Smooth muscle cell of the brain vasculature (primary cell): ENCODE measurements at regions not wholly inside any gene's neighbourhood (a gene's known extent, or its start where the extent isn't known, plus 50 kb on each side); places are given as distances from the start of the nearest gene placed in this dataset.
A peak's percentile ranks its signal among the peaks of the same experiment; 100 is the strongest.

Experiments
- DNase-seq: peaks from one replicate; pipeline ENCODE4 v3.0.0-alpha.2; 2012; ENCODE audit warnings: low read depth, low spot score

DNA sequence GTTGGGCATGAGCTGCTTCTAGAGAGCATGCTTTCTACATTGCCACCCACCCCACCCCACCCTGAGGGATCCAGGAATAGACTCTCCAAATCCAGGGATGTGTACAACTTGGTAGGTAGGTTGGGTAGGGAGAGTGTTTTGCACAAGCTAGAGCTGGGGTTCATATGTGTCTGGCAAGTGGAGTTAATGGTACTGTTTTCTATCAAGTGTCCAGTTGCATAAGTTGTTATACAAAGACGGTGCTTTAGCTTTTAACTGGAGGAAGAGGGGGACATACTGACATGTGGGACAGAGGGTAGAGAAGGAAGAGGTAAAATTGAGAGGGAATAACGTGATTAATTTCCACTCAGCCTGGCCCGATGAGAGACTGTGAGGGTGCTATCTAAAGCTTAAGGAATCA is 51.0 kb upstream of the TNC start:
- no peak for DNase-seq

DNA sequence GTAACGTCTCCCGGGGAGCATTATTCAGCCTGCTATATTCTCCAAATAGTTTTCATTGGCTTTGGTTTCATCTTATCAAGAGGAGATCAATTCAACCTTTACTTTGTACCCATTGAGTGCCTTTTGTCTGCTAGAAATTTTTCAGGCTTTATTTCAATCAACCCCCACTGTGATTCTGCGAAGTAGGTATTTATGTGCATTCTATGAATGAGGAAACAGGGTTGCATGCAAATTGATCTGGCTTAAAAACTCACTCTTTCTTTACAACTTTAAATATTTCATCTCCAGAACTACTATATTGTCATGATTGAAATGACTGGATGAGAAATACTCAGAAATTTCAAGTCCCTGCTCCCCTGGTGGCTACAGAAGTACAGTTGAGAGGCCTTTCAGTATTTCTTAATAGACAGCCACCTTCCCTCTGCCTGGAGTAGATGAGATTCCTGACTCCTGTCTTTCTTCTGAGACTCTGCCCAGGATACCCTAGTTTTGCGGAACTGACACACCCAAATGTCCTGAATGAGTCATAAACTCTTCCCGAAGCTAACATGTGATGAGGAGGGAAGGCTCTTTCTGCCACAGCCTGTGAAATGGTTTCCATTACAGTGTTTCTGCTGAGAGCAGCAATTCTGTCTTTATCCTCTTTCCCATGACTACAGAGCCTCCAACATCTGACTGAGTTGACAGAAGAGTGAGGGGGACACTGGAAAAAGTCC is 52.6 kb upstream of the TNC start:
- no peak for DNase-seq

DNA sequence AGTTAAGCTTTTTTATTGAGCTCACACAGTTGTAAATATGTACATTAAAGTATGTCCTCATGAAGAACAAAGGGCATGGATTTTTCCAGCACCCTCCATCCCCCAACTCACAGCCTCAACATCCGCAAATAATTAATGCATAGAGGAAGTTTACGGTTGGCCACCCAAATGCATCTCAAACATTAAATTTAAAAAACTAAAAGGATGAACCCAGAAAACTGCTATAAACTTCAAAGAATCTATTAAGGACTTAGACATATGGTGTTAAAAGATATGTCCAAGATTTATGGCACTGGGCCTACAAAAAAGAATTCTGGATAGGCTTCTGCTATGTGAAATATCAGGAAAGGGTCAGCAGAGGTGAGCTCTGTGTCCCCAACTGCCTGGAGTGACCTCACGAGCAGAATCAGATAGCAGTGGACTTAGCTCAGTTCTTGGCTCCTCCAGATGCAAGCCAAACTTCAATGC is 54.0 kb upstream of the TNC start:
- no peak for DNase-seq

DNA sequence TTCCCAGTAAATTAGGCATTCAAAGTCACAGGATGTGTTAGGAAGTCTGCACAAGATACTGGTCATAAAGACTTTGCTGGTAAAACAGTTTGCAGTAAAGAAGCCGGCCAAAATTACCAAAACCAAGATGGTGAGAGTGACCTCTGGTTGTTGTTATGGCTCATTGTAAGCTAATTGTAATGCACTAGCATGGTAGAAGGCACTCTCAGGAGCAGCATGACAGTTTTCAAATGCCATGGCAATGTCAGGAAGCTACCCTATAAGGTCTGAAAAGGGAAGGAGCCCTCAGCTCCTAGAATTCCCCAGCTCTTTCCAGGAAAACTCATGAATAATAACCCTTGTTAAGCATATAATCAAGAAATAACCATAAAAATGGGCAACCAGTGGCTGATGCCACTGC is 64.3 kb upstream of the TNC start:
- DNase-seq, result no peak

DNA sequence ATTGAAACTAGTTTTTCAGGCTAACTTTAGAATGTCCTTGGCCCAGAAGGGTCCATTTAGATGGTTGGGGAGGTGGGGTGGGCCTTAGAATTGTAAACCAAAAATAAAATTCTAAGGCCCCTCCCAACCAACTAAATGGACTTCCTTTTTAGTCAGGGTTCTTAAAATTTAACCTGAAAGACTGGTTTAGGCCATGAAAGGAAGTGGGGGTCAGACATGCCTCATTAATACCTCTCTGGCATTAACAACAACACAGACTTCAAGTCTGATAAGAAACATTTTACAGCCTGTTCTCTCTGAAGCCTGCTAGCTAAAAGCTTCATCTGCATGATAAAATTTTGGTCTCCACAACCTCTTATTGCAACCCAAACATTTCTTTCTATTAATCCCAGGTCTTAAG is 65.5 kb upstream of the TNC start:
- DNase-seq, result no peak

DNA sequence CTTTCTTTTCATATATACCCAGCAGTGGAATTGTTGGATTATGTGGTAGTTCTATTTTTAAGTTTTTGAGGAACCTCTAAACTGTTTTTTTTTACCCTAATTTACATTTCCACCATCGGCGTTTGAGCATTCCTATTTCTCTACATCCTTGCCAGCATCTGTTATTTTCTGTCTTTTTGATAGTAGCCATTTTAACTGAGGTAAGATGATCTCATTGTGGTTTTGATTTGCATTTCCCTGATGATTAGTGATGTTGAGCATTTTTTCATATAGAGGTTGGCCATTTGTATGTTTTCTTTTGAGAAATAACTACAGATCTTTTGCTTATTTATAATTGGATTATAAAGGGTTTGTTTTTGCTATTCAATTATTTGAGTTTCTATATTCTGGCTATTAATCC is 71.7 kb upstream of the TNC start:
- no peak for DNase-seq

DNA sequence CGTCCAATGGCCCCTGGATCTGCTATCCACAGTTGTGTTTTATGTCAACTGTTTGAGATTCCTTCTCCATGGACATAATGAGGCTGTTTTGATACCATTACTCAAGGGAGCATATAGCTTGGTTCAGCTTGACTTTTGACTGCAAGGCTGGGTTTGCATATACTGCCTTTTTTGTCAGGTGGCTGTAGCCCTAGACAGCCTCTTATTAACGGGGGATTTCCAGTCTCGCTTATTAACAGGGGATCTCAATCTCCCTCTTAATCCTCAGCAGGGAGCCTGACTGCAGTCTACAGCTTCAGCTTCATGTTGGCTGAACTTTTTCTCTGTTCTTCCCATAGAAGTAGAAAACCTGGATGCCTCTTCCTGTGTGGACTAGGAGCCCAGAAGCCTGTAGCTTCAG is 73.7 kb upstream of the TNC start:
- no peak for DNase-seq

DNA sequence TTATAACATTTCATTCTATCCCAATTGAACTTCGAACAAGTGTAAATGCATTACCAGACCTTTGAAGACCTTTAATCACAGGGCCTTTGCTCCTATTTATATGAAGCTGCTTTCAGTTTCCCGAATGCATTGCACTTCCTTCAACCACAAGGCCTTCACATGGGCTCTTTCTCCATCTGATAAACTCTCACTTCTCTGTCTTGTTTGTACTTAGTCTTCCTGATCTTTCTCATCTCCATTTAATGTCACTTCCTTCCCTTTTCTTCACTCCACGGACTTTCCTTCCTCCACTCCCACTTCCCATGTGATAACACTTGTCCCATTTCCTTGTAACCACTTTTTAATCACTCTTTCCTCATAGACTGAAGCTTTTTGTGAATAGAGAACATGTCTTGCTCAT is 74.3 kb upstream of the TNC start:
- DNase-seq, result no peak

DNA sequence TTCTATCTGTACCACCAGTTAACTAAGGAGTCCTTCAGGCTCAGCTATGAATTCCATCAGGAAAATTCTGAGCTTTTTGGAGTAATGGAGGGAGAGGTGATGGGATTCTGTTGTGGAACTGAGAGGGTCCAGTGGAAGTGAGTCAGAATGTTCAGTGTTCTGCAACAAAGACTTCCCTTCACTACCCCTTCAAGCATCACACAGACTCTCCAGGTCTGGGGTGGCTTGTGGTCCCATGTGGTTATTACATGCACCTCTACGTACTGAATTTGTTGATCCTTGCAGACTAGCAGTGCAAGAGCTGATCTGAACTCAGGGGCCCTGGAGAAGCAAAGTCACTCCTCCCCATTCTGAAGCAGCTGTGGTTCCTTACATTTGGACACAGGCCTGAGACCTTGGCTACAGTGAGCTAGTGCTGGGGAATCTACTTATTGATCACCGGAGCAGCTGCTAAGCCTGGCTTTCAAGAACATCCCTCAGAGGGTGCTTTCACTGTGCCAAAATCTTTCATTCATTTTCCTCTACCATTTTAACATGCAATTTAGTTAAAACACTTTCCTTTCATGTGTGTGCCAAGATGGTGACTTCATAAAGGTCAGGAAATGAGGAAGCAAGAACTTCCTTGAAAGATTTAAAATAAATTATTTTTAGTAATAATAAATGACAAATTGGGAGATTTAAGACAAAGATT is 75.0 kb upstream of the TNC start:
- DNase-seq, result no peak

DNA sequence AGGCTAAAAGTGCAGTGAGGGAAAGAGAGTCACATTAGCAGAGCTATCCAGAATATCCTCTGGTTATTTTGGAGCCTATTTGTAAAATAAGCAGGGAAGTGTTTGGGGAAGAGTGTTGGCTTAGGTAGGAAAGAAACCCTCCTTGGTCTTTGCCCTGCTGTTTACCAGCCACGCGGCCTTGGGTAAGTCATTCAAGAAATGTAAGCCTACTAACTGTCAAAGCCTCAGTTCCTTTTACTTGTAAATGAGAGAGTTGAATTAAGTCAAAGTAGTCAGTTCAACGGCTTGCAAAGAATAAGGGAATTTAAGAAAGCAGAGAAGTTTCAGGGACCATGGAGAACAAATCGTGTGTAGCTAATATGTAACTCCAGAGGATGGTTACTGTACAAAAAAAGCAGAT is 75.8 kb upstream of the TNC start:
- DNase-seq, result no peak

DNA sequence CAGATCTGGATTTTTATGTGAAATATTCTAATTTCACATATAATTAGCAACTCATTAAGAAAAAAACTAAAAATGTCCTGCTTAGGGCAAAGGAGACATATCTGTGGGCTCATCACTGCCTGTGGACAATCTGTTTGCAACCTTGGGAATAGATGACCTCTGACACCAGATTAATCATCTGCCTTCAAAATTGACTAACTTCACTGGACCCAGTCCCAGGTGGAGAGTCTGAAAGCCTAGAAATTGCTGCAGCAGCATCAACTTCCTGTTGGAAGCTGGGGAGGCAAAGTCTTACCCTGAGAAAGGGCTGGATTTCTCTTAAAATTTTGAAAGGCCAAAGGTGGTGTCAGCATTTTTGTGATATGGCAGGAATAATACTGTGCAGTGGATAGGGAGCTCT is 76.3 kb upstream of the TNC start:
- DNase-seq, result no peak

DNA sequence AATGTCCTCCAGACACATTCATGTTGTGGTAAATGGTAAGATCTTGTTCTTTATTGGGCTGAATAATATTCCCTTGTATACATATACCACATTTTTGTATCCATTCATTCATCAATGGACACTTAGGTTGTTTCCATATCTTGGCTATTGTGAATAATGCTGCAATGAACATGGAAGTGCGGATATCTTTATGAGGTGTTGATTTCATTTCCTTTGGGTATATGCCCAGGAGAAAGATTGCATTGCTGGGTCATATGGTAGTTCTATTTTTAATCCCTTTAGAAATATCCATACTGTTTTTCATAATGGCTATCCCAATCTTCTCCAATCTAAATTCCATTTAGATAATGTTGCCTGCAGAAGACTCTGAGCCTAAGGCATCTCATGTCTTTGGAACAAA is 78.0 kb upstream of the TNC start:
- no peak for DNase-seq

DNA sequence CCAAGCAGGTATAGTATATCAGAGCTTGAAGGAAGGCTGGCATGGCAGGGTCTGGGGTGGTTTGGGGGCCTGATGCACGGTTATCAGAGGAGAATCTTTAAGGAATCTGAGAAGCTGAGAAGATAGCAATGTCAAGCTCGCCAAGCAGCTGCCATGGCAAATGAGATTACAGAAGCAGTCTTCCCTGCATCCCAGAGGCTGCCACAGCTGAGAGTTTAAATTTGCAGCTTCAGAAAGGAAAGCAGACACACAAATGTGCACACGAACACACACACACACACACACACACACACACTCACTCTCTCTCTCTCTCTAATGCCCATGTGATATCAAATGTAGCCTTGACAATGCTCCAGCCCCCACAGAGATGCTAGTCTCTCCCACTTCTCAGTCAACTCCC is 79.0 kb upstream of the TNC start:
- DNase-seq, result no peak

DNA sequence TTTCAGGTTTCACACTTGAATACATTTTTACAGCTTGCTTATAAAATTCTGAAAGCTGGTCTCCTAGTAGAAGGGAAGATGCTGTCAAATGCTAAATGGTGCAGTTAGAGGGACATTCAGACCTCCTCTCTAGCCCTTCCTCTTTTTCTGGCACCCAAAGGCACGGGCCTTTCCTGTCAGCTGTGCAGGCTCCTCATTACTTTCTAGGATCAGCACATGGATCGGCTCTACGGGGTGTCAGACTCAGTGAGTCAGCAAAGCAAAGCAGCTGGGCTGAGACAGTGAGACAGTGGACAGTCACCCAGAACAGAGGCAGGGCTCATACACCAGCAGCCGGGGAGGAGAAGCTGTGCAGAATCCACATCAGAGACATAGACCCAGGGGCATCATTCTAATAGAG is 80.0 kb upstream of the TNC start:
- DNase-seq, result no peak

DNA sequence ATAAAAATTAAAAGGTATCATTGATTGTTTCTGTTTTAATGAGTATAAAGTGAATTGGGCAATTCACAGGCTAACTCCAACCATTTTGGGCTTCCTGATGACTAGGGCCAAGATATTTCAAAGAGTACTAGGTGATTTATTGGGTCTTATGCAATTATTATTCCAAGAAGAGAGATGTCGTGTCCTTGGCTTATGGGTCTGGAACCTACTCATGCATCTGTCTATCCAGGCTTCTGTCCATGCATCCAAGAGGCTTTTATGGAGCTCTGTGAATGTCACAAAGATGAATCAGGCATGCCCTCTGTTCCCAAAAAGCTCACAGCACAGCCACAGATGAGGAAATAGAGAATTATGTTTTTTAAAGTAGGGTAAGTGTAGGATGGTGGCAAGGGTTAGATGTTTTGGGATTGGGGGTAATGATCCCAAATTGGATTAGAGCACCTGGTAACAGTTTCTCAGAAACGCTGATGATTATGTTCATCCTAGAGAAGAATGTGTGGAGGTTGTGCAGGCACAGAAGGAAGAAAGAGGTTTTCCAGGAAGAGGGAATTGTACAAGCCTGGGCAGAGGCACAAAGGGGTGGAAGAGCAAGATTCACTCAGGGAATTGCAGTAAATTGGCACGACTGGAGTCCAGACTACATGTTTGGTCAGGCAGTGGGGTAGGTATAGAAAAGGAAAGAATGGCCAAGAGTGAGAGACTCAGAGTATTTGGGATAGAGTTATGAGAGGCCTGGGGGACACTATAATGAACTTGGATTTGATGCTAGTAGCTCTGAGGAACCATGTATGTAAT is 83.0 kb upstream of the TNC start:
- no peak for DNase-seq

DNA sequence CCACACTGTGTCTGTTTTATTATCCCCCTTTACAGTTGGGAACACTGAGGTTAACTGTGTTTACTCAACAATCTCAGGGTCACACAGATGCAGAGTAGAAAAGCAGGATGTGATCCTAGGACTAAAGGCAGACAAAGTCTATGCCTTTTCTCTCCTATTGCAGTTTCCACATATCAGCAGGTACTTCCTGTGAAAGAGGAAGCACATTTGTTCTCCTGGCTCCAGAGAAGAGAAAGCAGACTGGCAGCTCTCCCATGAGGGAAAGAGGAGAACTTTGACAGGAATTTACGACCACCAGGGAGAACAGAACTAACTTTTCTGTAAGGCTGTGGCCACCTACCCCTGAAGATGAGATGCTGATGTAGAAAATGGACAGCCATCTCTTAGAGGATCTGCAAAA is 84.2 kb upstream of the TNC start:
- DNase-seq, result no peak

DNA sequence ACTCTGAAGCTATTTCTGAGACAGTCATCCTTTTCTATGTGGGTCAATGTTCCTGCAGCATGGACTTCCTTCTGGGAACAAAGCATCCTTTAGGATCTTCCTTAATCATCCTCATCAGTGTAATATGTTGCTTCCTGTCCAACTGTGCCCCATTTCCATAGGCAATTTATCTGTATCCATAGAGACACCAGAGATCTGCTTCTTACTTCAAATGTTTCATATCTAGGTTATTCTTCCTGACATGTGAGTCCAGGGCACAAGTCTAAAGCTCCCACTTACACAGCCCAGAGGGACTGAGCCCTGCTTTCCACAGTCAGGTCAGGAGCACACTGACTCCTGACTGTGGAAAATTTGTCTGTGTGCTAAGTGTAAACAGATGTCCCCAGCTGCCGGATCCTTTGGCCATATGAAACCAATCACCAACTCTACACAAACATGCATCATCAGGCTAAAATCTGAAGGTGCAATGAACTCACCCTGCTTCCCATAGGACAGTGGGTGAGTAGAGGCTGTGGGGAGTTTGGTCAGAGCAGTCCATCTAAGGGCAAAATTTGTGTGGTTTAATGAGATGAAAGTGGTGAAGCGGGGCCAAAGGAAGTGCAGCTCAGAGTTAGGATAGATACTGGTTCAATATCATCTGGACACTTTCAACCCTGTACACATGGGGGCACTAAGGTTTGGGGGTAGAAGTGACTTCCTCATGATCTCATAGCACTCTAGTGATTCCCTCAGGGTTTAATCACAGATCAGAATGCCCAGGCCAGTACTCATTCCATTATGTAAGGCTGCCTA is 85.2 kb upstream of the TNC start:
- peak; percentile 20 for DNase-seq

DNA sequence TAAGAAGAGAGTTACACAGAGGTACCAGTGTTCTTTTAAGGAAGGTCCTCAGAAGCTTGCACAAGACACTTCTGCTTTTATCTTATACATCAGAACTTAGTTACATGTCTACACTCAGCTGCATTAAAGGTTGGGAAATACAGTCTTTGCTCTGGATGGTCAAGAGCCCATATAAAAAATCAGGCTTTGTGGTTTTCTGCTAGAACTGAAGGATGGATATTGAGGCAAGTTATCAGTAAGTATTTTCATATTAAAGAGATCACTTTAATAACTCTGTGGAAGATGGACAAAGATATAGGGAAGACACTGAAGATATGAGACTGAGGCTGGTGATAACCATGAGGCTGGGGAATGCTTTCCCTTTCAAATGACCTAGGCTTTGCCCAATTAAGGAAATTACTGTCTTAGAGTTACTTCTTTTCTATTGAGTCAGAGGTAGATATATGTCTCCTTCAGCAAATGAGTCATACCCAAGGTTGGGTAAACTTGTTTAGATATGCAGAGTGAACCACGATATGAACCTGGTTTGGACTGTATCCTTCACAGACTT is 87.0 kb upstream of the TNC start:
- DNase-seq, result no peak

DNA sequence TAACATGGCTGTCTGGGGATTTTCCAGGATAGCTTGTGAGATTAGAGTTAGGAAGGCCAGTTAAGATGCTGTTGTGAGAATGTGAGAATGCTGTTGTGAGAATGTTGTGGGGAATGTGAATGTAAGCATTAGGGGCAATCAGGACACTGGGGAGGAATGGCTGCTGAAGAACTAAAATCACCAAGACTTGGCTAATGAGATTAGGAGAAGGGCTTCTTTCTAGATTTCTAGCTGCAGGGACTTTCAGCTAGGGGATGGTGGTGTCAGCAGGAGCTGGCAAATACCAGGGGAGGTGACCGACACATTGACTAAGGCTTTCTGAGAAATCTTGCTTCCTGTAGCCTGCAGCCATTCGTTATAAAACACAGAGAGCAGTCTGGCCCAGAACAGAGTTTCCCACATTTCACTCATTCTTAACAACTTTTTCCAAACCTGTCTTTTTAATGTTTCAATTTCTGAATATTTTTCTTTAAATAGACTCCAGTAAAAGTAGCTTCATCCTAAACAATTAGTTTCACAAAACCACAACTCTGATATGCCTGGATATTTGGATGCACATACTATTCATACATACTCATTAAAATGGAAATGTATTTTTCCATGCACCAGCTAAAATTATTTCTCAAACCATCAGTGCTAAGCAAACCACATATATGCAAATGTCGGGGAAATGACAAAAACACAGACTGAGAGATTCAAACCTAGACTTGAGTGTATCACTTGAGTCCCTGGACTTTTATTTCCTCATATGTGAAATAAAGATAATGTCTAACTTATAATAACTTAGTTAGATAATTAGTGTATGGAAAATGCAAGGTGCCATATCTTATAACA is 89.3 kb upstream of the TNC start:
- no peak for DNase-seq

DNA sequence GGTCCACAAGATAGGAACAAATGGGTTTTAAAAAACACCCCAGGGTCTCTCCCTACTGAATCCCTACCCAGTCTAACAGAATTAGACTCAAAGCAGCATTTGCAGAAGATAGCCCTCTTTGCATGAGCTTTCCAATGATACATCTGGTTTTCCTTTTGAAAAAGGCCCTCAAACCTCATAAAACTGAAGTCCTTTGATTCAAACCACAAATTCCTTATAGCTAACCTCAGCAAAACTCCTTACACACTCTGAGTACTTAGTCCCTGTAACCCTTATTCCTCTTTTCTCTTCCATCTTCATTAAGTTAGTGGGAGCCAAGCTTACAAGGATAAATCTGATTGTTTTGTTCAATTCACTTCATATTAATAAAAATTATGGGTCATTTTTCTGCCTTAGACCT is 90.5 kb upstream of the TNC start:
- DNase-seq, result no peak
